ENCODE measurements at regions not wholly inside any gene's neighbourhood (a gene's known extent, or its start where the extent isn't known, plus 50 kb on each side); places are given as distances from the start of the nearest gene placed in this dataset.

GRCh38 chr15:39134282-39134681 is 446.6 kb upstream of the THBS1 start:
- TF ChIP-seq CTCF (IDR thresholded peaks at IDR 0.05; ENCODE audit: low read length): no peak
- TF ChIP-seq EZH2 (IDR thresholded peaks at IDR 0.05; ENCODE audit: borderline replicate concordance, low read length): no peak
